ENCODE measurements at regions not wholly inside any gene's neighbourhood (a gene's known extent, or its start where the extent isn't known, plus 50 kb on each side); places are given as distances from the start of the nearest gene placed in this dataset.

GRCh38 chr11:134958870-134959269 is 546.8 kb upstream of the B3GAT1 start:
- TF ChIP-seq CTCF (IDR thresholded peaks at IDR 0.05) (no peak), POLR2A (IDR thresholded peaks at IDR 0.05) (no peak)
